ENCODE measurements at regions not wholly inside any gene's neighbourhood (a gene's known extent, or its start where the extent isn't known, plus 50 kb on each side); places are given as distances from the start of the nearest gene placed in this dataset.

DNA sequence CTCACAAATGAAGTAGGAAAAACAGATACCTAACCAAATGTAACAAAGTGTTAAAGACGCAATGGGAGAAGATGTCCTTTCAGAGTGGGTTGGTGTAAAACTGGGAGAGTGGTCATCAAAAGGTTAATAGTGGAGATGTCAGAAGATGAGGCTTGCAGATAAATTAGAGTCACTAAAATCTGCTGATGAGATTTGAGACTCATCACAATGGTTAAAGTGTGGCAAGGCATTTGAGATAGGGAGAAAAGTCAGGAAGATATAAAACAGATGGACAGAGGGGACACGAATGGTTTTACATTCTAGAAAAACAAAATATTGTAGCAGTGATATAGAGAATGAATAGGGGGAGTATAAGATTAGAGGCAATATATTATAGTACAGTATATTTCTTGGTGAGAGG is 406.0 kb upstream of the SEMA6A start:
- no peaks in the 10 kb centered on the region for H3K9me3 ChIP-seq
- H3K4me3 ChIP-seq: no peak overlapping the region
- TF ChIP-seq, protein P1, sequence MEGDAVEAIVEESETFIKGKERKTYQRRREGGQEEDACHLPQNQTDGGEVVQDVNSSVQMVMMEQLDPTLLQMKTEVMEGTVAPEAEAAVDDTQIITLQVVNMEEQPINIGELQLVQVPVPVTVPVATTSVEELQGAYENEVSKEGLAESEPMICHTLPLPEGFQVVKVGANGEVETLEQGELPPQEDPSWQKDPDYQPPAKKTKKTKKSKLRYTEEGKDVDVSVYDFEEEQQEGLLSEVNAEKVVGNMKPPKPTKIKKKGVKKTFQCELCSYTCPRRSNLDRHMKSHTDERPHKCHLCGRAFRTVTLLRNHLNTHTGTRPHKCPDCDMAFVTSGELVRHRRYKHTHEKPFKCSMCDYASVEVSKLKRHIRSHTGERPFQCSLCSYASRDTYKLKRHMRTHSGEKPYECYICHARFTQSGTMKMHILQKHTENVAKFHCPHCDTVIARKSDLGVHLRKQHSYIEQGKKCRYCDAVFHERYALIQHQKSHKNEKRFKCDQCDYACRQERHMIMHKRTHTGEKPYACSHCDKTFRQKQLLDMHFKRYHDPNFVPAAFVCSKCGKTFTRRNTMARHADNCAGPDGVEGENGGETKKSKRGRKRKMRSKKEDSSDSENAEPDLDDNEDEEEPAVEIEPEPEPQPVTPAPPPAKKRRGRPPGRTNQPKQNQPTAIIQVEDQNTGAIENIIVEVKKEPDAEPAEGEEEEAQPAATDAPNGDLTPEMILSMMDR (IDR thresholded peaks at IDR 0.05): no peak
- H3K4me1 ChIP-seq: no peaks in the 10 kb centered on the region
- intact Hi-C loops (cut with DNase I): no loop called here
- no peak for ATAC-seq
- H3K36me3 ChIP-seq: no peaks in the 10 kb centered on the region
- no peak for DNase-seq
- H3K27ac ChIP-seq: no peak overlapping the region
- no peaks in the 10 kb centered on the region for H3K27me3 ChIP-seq

GRCh38 chr5:116976767-116977166 is 402.1 kb upstream of the SEMA6A start:
- Histone ChIP-seq H3K36me3 (no peaks in the 10 kb centered on the region), H3K9me3 (no peaks in the 10 kb centered on the region), H3K4me3 (no peak overlapping the region), H3K27me3 (no peaks in the 10 kb centered on the region), H3K27ac (no peak overlapping the region), H3K4me1 (no peaks in the 10 kb centered on the region)
- TF ChIP-seq, protein P1 (IDR thresholded peaks at IDR 0.05): no peak
- intact Hi-C loops (cut with DNase I): no loop called here
- ATAC-seq (no peak), DNase-seq (no peak)

DNA sequence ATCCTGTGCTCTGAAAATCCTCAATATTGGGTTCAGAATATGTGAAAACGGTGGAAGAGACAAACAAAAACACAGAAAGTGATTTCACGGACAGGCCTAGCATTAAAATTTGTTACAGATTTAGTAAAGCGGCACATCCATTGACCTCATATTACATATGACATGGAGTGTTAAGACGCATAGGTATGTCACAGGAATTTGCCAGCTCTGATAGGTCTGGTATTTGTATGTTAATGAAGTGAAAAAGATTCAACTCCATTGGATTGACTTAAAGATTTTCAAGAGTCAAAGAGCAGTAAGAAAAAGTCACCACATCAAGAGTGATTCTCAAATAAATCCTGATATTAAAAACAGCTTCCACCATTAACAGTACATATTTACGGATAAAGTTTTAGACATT is 396.5 kb upstream of the SEMA6A start:
- Histone ChIP-seq H3K9me3 (no peaks in the 10 kb centered on the region), H3K27me3 (no peaks in the 10 kb centered on the region), H3K27ac (no peak overlapping the region), H3K36me3 (no peaks in the 10 kb centered on the region), H3K4me1 (peaks cover 3% of the 10 kb centered on the region), H3K4me3 (no peak overlapping the region)
- TF ChIP-seq, protein P1 (IDR thresholded peaks at IDR 0.05): no peak
- DNase-seq (no peak), ATAC-seq (no peak)
- intact Hi-C loops (cut with DNase I): no loop called here

DNA sequence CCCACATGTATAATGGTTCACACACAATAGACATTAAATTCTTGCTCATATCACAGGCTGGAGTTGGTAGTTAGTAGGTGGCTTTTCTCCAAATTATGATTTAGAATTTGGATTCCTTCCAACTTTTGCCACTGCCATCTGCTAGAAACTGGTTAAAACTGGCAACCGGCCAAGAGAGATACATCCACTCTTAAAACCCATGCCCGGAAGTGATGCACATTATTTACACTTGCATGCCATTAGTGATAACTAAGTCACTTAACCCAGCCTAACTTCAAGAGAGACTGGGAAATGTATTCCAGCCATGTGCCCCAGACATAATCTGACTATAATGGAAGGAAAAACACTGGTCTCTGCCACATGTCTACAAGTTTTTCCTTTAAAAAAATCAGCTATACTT is 395.7 kb upstream of the SEMA6A start:
- TF ChIP-seq, protein P1 (IDR thresholded peaks at IDR 0.05): no peak
- no peak overlapping the region for H3K27ac ChIP-seq
- peaks cover 3% of the 10 kb centered on the region for H3K4me1 ChIP-seq
- no peaks in the 10 kb centered on the region for H3K9me3 ChIP-seq
- H3K36me3 ChIP-seq: no peaks in the 10 kb centered on the region
- intact Hi-C loops (cut with DNase I): no loop called here
- H3K27me3 ChIP-seq: no peaks in the 10 kb centered on the region
- DNase-seq (no peak), ATAC-seq (no peak)
- H3K4me3 ChIP-seq: no peak overlapping the region

GRCh38 chr5:116964438-116964837 is 389.8 kb upstream of the SEMA6A start:
- H3K4me3 ChIP-seq: no peak overlapping the region
- no peak overlapping the region for H3K27ac ChIP-seq
- no peaks in the 10 kb centered on the region for H3K27me3 ChIP-seq
- DNase-seq: no peak
- no peaks in the 10 kb centered on the region for H3K36me3 ChIP-seq
- ATAC-seq: no peak
- H3K4me1 ChIP-seq: no peaks in the 10 kb centered on the region
- no peaks in the 10 kb centered on the region for H3K9me3 ChIP-seq
- intact Hi-C loops (cut with DNase I): no loop called here
- TF ChIP-seq, protein P1 (IDR thresholded peaks at IDR 0.05): no peak

GRCh38 chr5:116961021-116961420 is 386.4 kb upstream of the SEMA6A start:
- no peaks in the 10 kb centered on the region for H3K9me3 ChIP-seq
- H3K27me3 ChIP-seq: no peaks in the 10 kb centered on the region
- H3K4me1 ChIP-seq: no peaks in the 10 kb centered on the region
- TF ChIP-seq, protein P1 (IDR thresholded peaks at IDR 0.05): no peak
- intact Hi-C loops (cut with DNase I): no loop called here
- ATAC-seq: no peak
- no peak for DNase-seq
- no peak overlapping the region for H3K4me3 ChIP-seq
- H3K27ac ChIP-seq: no peak overlapping the region
- H3K36me3 ChIP-seq: no peaks in the 10 kb centered on the region
